RKO (cell line): ENCODE measurements at regions not wholly inside any gene's neighbourhood (a gene's known extent, or its start where the extent isn't known, plus 50 kb on each side); places are given as distances from the start of the nearest gene placed in this dataset.

Experiments
- DNase-seq: peaks from one replicate; pipeline ENCODE4 v3.0.0-alpha.2; 2016; ENCODE audit warnings: low spot score

GRCh38 chr15:98143116-98143515 lies 182.6 kb downstream of the ARRDC4 start:
- DNase-seq: no peak

- no peak for DNase-seq
These were observed 183.9 kb downstream of the ARRDC4 start for GRCh38 chr15:98144388-98144787.

- DNase-seq: no peak
These were observed 185.7 kb downstream of the ARRDC4 start for GRCh38 chr15:98146031-98146820.

GRCh38 chr15:98147415-98147814 lies 186.9 kb downstream of the ARRDC4 start:
- DNase-seq: no peak

- no peak for DNase-seq
These were observed 189.6 kb downstream of the ARRDC4 start for GRCh38 chr15:98150084-98150483.

- DNase-seq: no peak
These were observed 190.0 kb downstream of the ARRDC4 start for GRCh38 chr15:98150536-98150935.

GRCh38 chr15:98151096-98151495 lies 190.6 kb downstream of the ARRDC4 start:
- DNase-seq: no peak

- DNase-seq: no peak
These were observed 191.7 kb downstream of the ARRDC4 start for GRCh38 chr15:98152156-98152555.

GRCh38 chr15:98154863-98155262 lies 194.4 kb downstream of the ARRDC4 start:
- DNase-seq: no peak

- no peak for DNase-seq
These were observed 194.9 kb downstream of the ARRDC4 start for GRCh38 chr15:98155356-98155755.

- no peak for DNase-seq
These were observed 199.7 kb downstream of the ARRDC4 start for GRCh38 chr15:98160236-98160635.

- no peak for DNase-seq
These were observed 203.0 kb downstream of the ARRDC4 start for GRCh38 chr15:98163319-98164045.

- no peak for DNase-seq
These were observed 204.1 kb downstream of the ARRDC4 start for GRCh38 chr15:98164571-98164970.

- no peak for DNase-seq
These were observed 204.5 kb downstream of the ARRDC4 start for GRCh38 chr15:98164986-98165385.

- no peak for DNase-seq
These were observed 207.3 kb downstream of the ARRDC4 start for GRCh38 chr15:98167722-98168268.

GRCh38 chr15:98169551-98169950 lies 209.0 kb downstream of the ARRDC4 start:
- no peak for DNase-seq

GRCh38 chr15:98174286-98174685 lies 213.8 kb downstream of the ARRDC4 start:
- no peak for DNase-seq

- no peak for DNase-seq
These were observed 214.3 kb downstream of the ARRDC4 start for GRCh38 chr15:98174841-98175240.

- peak; percentile 75 for DNase-seq
These were observed 217.6 kb downstream of the ARRDC4 start for GRCh38 chr15:98177966-98178592.

GRCh38 chr15:98178861-98179260 lies 218.4 kb downstream of the ARRDC4 start:
- no peak for DNase-seq

GRCh38 chr15:98187549-98187948 lies 227.0 kb downstream of the ARRDC4 start:
- no peak for DNase-seq

GRCh38 chr15:98190914-98191313 lies 230.4 kb downstream of the ARRDC4 start:
- no peak for DNase-seq

GRCh38 chr15:98195796-98196195 lies 235.3 kb downstream of the ARRDC4 start:
- DNase-seq: no peak
